Fibroblast of skin of left biceps (primary cell): ENCODE measurements at regions not wholly inside any gene's neighbourhood (a gene's known extent, or its start where the extent isn't known, plus 50 kb on each side); places are given as distances from the start of the nearest gene placed in this dataset.
"Not testable (repeated sequence)": the region's sequence is repeated elsewhere in the genome, so short reads cannot be mapped to it uniquely, and the experiment has no call there.

Source experiments
- DNase-seq, 2 experiments: peaks; one replicate each; pipeline ENCODE4 v3.0.0-alpha.2; 2013; ENCODE audit warnings: low read depth in 2 of 2

- DNase-seq = no peak
Observed at GRCh38 chr10:125247576-125247975, 87.2 kb upstream of the CTBP2 start.

DNA sequence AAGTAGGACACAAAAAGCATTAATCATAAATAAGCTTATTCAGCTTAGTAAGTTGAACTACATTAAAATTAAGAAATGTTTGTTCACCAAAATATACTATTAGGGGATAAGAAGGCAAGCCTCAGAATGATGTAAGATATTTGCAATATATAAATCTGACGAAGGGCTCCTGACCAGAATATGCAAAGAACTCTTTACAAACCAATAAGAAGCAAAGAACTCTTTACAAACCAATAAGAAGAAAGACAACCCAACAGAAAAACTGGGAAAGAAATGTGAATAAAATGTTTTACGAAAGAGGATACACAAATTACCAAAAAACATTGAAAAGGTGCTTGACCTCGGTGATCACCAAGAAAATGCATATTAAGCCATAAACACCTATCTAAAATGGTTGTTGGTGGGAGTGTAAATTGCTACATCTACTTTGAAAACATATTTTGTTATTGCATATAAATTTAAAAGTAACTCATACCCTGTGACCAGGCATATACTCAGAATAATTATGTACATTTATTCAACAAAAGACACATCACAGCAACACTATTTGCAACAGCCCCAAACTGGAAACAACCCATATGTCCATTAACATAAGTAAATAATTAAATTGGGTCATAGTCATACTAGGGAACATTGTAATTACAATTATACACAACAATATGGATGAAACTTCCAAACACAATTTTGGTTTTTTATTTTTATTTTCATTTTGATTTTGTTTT lies 83.3 kb upstream of the CTBP2 start:
- DNase-seq = no peak

DNA sequence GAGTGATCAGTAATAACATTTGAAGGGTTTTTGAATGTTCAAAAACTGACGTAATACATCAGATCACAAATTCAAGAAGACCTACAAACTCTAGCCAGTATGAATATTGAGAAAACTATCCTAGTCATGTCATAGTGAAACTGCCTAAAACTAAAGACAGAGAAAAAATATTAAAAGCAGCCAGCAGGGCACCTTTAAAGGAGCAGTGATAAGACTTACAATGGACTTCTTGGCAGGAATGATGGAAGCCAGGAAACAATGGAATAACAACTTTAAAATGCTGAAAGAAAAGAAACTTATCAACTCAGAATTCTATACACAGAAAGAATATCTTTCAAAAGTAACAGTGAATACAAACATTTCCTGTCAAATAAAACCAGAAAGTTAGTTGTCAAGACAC lies 78.3 kb upstream of the CTBP2 start:
- DNase-seq = no peak

DNA sequence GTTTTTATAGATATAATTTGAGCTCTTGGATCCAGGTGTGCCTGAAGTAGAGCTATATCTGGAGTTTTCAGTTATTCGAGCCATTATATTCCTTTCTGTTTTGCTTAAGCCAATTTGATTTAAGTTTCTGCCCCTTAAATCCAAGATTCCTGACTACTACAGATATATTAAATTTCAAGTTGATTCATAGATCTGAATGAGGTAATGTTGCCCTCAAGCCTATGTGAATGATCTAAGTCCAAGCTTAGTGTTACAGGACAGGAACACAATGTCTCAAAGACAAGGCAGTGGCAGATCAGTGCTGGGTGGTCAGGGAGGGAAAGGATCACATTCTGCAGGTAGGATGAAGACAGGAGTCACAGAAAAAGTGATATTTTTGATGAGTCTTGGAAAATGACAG lies 75.7 kb upstream of the CTBP2 start:
- no peak for DNase-seq

DNA sequence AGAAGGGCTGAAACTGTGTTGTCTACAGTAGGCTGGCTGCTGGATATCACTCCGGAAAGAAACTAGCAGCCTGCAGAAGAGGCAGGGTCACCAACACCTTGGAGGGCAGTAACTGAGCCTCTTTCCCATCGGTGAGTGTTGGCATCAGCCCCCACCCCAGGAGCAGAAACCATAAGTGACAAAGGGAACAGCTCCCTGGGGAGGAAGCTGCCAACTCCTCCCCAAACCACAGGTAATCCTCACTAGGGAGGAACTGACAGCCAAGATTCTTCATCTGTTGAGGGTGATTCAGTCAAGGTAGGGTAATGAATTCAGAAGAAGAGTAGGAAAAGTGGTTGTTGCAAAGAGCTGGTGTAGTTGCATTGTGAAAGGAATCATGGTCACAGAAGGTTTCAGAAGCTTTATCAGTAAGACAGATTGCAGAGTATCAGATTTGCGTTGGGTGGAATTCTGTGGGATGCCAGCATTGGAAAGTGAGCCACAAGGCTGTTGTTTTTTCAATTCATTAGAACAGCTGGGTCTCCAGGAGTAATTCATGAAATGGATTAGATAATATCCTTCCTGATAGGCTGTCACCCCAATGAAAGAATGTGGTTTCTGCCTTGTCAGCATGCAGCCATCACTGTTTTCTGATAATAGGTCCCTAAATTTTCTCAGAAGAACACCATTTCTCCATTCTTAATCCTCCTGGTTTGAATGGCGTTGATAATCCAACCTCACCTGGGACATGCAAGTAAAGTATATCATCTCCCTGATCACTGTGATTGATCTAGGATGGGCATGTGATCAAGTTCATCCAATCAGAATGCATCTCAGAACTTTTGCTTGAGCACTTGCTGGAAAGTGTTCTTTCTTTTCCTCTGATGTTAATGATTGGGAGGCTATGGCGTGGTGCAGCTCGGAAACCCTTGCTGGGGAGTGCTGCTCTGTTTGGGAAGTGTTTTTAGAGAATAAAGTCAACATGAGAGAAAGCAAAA lies 75.0 kb upstream of the CTBP2 start:
- DNase-seq = no peak

- not testable (repeated sequence) for DNase-seq
Observed at GRCh38 chr10:125234576-125234975, 74.2 kb upstream of the CTBP2 start.

DNA sequence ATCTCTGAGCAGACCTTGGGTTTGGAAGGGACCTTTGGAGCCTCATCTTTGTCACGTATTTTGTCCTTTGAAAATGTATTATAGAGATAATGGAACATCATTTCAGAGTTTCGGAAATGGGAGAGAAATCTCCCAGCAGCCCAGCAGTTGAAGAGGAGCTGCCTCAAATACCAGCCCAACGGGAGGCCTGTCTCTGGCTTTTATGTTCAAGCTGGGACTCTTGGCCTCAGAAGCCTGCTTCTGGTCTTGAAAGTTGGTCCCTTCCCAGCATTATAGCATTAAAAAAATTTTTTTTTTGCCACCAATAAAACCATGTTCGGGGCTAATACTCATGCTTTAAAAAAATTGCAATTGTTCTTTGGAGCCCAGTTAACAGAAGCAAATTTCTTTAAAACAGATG lies 73.4 kb upstream of the CTBP2 start:
- DNase-seq = no peak

GRCh38 chr10:125232841-125233240 lies 72.5 kb upstream of the CTBP2 start:
- DNase-seq = no peak

DNA sequence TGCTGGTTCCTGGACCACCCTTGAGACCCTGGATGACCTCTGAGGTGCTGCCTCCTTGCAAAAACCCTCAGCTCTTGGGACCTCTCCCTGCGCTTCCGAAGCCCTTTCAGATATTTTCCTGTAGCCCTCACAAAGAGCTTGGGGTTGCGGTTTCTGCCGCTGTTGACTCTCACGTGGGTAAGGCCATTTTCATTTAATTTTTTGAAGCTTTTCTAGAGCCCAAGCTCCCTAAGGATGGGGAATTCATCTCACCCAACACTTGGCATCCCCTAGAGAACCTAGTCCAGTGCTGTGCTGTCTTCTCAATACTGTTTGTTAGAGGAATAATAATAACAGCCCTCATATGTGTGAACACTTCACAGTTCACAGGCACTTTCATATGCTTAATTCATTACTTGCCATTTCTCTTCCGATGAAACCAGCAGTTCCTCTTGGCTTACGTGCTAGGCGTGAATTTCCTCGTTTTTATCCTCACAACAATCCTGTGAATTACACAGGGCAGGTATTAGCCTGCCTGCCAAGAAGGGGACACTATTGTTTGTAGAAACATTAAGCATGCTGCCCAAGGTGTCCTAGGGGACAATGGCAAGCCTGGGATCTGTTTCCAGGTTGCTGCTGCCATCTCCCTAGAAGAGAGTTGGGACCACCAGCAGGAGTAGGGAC lies 71.6 kb upstream of the CTBP2 start:
- DNase-seq = no peak

- DNase-seq = peak; percentile 85
Observed at GRCh38 chr10:125231116-125231812, 70.9 kb upstream of the CTBP2 start.

DNA sequence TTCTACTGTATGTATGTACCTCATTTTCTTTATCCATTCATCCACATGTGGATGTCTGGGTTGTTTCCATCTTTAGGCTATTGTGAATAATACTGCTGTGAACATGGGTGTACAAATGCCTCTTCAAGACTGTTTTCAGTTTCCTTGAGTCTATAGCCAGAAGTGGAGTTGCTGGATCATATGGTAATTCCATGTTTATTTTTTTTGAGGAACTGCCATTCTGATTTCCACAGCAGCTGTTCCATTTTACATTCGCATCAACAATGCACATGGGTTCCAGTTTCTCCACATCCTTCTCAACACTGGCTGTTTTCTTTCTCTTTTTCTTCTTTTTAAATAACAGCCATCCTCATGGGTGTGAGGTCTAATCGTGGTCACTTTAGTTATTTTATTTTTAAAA lies 69.9 kb upstream of the CTBP2 start:
- no peak for DNase-seq

DNA sequence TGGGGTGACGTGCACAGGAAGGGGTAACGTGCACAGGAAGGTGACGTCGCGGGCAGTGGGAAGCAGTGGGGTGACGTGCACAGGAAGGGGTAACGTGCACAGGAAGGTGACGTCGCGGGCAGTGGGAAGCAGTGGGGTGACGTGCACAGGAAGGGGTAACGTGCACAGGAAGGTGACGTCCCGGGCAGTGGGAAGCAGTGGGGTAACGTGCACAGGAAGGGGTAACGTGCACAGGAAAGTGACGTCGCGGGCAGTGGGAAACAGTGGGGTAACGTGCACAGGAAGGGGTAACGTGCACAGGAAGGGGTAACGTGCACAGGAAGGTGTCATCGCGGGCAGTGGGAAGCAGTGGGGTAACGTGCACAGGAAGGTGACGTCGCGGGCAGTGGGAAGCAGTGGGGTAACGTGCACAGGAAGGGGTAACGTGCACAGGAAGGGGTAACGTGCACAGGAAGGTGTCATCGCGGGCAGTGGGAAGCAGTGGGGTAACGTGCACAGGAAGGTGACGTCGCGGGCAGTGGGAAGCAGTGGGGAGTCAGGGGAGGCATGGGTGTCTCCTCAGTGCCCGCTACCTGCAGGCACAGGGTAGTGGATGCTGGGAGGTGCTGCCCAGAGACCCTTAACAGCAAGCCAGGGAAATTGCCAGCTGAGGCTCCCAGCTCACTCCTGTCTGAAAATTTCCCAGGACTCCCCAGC lies 68.0 kb upstream of the CTBP2 start:
- DNase-seq = not testable (repeated sequence)

GRCh38 chr10:125227546-125227945 lies 67.2 kb upstream of the CTBP2 start:
- DNase-seq = no peak

GRCh38 chr10:125226823-125227222 lies 66.5 kb upstream of the CTBP2 start:
- DNase-seq = no peak

GRCh38 chr10:125226005-125226404 lies 65.6 kb upstream of the CTBP2 start:
- no peak for DNase-seq

- no peak for DNase-seq
Observed at GRCh38 chr10:125225051-125225450, 64.7 kb upstream of the CTBP2 start.

DNA sequence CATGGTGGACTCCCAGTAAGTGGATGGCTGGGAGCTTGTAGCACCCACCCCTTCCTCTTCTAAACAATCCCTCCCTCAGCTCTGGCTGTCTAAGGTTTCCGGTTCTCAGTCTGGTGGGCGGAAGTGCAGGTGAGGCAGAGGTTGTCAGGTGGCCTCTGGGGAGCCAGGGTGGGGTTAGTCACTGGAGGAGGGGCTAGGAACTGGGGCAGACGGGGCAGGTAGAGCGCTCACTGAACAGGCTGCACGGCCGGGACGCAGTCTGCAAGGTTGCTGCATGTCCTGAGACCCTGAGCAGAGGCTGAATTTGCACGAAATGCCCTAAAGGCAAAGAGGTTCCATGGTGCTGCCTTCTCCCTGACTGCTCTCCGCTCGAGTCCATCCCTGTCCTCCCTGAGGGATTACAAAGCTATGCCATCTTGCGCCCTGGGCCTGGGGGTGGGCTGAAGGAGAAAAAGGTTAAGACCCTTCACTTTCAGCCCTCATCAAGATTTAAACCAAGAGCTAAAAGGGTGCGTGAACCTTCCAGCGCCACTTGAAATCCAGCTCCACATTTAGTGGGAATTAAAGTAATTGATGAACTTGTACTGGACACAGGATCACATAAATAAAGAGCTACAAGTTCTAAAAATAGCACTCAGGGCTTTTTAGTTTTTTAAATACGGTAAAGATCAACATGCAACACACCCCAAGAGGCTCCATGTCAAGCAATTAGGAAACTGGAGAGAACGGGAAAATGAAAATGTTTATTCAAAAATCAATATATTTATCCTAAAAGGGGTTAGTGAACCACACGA lies 62.3 kb upstream of the CTBP2 start:
- DNase-seq = no peak

GRCh38 chr10:125221716-125222115 lies 61.4 kb upstream of the CTBP2 start:
- DNase-seq = no peak

DNA sequence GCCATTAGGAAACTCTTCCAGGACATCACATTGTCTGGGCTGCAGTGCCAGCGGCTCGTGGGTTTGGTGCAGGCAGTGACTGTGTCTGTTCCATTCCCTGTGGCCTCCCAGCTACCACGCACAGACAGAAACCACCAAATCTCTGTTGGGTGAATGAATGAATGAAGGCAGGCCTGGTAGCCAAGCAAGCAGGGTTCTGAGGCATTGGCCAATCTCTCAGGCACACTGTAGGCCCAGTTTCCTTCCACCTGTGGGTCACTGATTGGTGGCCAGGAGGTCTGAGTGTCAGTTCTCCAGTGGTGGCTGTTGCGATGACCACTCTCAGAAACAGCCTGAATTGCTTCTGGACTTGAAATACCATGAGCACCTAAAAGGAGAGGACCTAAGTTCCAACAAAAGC lies 59.4 kb upstream of the CTBP2 start:
- no peak for DNase-seq

GRCh38 chr10:125218967-125219366 lies 58.6 kb upstream of the CTBP2 start:
- DNase-seq = no peak
